ENCODE measurements at regions not wholly inside any gene's neighbourhood (a gene's known extent, or its start where the extent isn't known, plus 50 kb on each side); places are given as distances from the start of the nearest gene placed in this dataset.

DNA sequence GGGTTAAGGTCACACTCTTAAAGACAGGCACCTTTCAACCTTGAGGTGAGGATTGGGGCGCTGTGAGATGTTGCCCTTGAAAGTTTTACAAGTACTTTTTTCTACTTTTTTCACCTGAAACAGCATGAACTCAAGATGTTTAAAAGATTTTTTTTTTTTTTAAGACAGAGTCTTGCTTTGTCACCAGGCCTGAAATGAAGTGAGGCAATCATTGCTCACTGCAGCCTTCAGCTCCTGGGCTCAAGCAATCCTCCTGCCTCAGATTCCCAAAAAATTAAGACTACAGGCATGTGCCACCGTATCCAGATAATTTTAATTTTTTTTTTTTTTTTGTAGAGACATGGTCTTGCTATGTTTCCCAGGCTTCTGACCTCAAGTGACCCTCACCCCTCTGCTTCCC is 243.9 kb downstream of the DIO2 start:
- TF ChIP-seq POLR2A (IDR thresholded peaks at IDR 0.05) = no peak
- TF ChIP-seq, protein P1, sequence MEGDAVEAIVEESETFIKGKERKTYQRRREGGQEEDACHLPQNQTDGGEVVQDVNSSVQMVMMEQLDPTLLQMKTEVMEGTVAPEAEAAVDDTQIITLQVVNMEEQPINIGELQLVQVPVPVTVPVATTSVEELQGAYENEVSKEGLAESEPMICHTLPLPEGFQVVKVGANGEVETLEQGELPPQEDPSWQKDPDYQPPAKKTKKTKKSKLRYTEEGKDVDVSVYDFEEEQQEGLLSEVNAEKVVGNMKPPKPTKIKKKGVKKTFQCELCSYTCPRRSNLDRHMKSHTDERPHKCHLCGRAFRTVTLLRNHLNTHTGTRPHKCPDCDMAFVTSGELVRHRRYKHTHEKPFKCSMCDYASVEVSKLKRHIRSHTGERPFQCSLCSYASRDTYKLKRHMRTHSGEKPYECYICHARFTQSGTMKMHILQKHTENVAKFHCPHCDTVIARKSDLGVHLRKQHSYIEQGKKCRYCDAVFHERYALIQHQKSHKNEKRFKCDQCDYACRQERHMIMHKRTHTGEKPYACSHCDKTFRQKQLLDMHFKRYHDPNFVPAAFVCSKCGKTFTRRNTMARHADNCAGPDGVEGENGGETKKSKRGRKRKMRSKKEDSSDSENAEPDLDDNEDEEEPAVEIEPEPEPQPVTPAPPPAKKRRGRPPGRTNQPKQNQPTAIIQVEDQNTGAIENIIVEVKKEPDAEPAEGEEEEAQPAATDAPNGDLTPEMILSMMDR (IDR thresholded peaks at IDR 0.05) = no peak

All from uterus (tissue), 2 donors.